ENCODE measurements at regions not wholly inside any gene's neighbourhood (a gene's known extent, or its start where the extent isn't known, plus 50 kb on each side); places are given as distances from the start of the nearest gene placed in this dataset.

GRCh38 chr14:95432144-95433093 is 84.0 kb downstream of the SYNE3 start:
- H3K79me2 ChIP-seq, result no peaks in the 10 kb centered on the region
- H4K20me1 ChIP-seq (ENCODE audit: insufficient read depth, poor library complexity, severe bottlenecking), result no peaks in the 10 kb centered on the region
- no peaks in the 10 kb centered on the region for H3K4me1 ChIP-seq (ENCODE audit: insufficient read depth)
- no peak overlapping the region for H2AFZ ChIP-seq
- no peaks in the 10 kb centered on the region for H3K27me3 ChIP-seq
- no peaks in the 10 kb centered on the region for H3K9me2 ChIP-seq (replicated peaks; ENCODE audit: insufficient read depth)
- no peaks in the 10 kb centered on the region for H3K9me3 ChIP-seq (ENCODE audit: low read depth)
- WGBS (ENCODE audit: low lambda C conversion rate, missing lambda C conversion rate), result 39% methylated on average over 20 of the region's 20 CpGs
- no peak overlapping the region for H3K4me3 ChIP-seq
- DNase-seq (ENCODE audit: low spot score), result peak; percentile 74
- TF ChIP-seq CTCF (IDR thresholded peaks at IDR 0.05; ENCODE audit: poor library complexity) (peak; percentile 86), EZH2 (IDR thresholded peaks at IDR 0.05; ENCODE audit: borderline replicate concordance) (no peak)
- no peak overlapping the region for H3K4me2 ChIP-seq
- H3K27ac ChIP-seq, result no peak overlapping the region
- H3K36me3 ChIP-seq (replicated peaks; ENCODE audit: insufficient read depth, low read depth), result no peaks in the 10 kb centered on the region

GRCh38 chr14:95431199-95432143 is 85.0 kb downstream of the SYNE3 start:
- peak; percentile 51 for DNase-seq (ENCODE audit: low spot score)
- Histone ChIP-seq H3K27me3 (no peaks in the 10 kb centered on the region), H2AFZ (no peak overlapping the region), H3K79me2 (no peaks in the 10 kb centered on the region), H3K27ac (no peak overlapping the region), H3K4me2 (no peak overlapping the region), H4K20me1 (ENCODE audit: insufficient read depth, poor library complexity, severe bottlenecking) (no peaks in the 10 kb centered on the region), H3K9me2 (replicated peaks; ENCODE audit: insufficient read depth) (no peaks in the 10 kb centered on the region), H3K36me3 (replicated peaks; ENCODE audit: insufficient read depth, low read depth) (no peaks in the 10 kb centered on the region), H3K4me1 (ENCODE audit: insufficient read depth) (no peaks in the 10 kb centered on the region), H3K4me3 (no peak overlapping the region), H3K9me3 (ENCODE audit: low read depth) (no peaks in the 10 kb centered on the region)
- TF ChIP-seq CTCF (IDR thresholded peaks at IDR 0.05; ENCODE audit: poor library complexity) (peak; percentile 61), EZH2phosphoT487 (IDR thresholded peaks at IDR 0.05; ENCODE audit: low read depth, severe bottlenecking, unreplicated experiment) (no peak), EZH2 (IDR thresholded peaks at IDR 0.05; ENCODE audit: borderline replicate concordance) (no peak)
- WGBS (ENCODE audit: low lambda C conversion rate, missing lambda C conversion rate), result 68% methylated on average over 17 of the region's 17 CpGs

GRCh38 chr14:95428557-95428956 is 87.9 kb downstream of the SYNE3 start:
- H3K9me3 ChIP-seq (ENCODE audit: low read depth), result no peaks in the 10 kb centered on the region
- no peak for DNase-seq (ENCODE audit: low spot score)
- H4K20me1 ChIP-seq (ENCODE audit: insufficient read depth, poor library complexity, severe bottlenecking), result no peaks in the 10 kb centered on the region
- TF ChIP-seq CTCF (IDR thresholded peaks at IDR 0.05; ENCODE audit: poor library complexity) (no peak), EZH2 (IDR thresholded peaks at IDR 0.05; ENCODE audit: borderline replicate concordance) (no peak), EZH2phosphoT487 (IDR thresholded peaks at IDR 0.05; ENCODE audit: low read depth, severe bottlenecking, unreplicated experiment) (no peak)
- H2AFZ ChIP-seq, result no peak overlapping the region
- no peaks in the 10 kb centered on the region for H3K36me3 ChIP-seq (replicated peaks; ENCODE audit: insufficient read depth, low read depth)
- WGBS (ENCODE audit: low lambda C conversion rate, missing lambda C conversion rate), result 96% methylated on average over 4 of the region's 4 CpGs
- H3K4me2 ChIP-seq, result no peak overlapping the region
- no peaks in the 10 kb centered on the region for H3K9me2 ChIP-seq (replicated peaks; ENCODE audit: insufficient read depth)
- no peak overlapping the region for H3K27ac ChIP-seq
- H3K27me3 ChIP-seq, result no peaks in the 10 kb centered on the region
- H3K4me1 ChIP-seq (ENCODE audit: insufficient read depth), result no peaks in the 10 kb centered on the region
- no peaks in the 10 kb centered on the region for H3K79me2 ChIP-seq
- no peak overlapping the region for H3K4me3 ChIP-seq
